ENCODE measurements at regions not wholly inside any gene's neighbourhood (a gene's known extent, or its start where the extent isn't known, plus 50 kb on each side); places are given as distances from the start of the nearest gene placed in this dataset.

GRCh38 chr16:5581908-5582307, 484.3 kb upstream of the EEF2KMT start:
- TF ChIP-seq EZH2 (IDR thresholded peaks at IDR 0.05) = no peak
- TF ChIP-seq MAX (IDR thresholded peaks at IDR 0.05) = no peak
- TF ChIP-seq EZH2phosphoT487 (IDR thresholded peaks at IDR 0.05; ENCODE audit: borderline replicate concordance) = no peak
- TF ChIP-seq, protein P1, sequence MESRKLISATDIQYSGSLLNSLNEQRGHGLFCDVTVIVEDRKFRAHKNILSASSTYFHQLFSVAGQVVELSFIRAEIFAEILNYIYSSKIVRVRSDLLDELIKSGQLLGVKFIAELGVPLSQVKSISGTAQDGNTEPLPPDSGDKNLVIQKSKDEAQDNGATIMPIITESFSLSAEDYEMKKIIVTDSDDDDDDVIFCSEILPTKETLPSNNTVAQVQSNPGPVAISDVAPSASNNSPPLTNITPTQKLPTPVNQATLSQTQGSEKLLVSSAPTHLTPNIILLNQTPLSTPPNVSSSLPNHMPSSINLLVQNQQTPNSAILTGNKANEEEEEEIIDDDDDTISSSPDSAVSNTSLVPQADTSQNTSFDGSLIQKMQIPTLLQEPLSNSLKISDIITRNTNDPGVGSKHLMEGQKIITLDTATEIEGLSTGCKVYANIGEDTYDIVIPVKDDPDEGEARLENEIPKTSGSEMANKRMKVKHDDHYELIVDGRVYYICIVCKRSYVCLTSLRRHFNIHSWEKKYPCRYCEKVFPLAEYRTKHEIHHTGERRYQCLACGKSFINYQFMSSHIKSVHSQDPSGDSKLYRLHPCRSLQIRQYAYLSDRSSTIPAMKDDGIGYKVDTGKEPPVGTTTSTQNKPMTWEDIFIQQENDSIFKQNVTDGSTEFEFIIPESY (IDR thresholded peaks at IDR 0.05; ENCODE audit: extremely low read depth, insufficient replicate concordance, low read length) = no peak
- no peak for TF ChIP-seq SP1 (IDR thresholded peaks at IDR 0.05; ENCODE audit: low read depth)
- TF ChIP-seq, protein P2, sequence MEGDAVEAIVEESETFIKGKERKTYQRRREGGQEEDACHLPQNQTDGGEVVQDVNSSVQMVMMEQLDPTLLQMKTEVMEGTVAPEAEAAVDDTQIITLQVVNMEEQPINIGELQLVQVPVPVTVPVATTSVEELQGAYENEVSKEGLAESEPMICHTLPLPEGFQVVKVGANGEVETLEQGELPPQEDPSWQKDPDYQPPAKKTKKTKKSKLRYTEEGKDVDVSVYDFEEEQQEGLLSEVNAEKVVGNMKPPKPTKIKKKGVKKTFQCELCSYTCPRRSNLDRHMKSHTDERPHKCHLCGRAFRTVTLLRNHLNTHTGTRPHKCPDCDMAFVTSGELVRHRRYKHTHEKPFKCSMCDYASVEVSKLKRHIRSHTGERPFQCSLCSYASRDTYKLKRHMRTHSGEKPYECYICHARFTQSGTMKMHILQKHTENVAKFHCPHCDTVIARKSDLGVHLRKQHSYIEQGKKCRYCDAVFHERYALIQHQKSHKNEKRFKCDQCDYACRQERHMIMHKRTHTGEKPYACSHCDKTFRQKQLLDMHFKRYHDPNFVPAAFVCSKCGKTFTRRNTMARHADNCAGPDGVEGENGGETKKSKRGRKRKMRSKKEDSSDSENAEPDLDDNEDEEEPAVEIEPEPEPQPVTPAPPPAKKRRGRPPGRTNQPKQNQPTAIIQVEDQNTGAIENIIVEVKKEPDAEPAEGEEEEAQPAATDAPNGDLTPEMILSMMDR (IDR thresholded peaks at IDR 0.05 in 2 of 3, conservative IDR thresholded peaks at IDR 0.05 in 1 of 3; ENCODE audit: borderline replicate concordance in 1 of 3, insufficient read depth in 1 of 3, low read depth in 2 of 3, low read length in 2 of 3) = no peak
- no peak for TF ChIP-seq ATF3 (IDR thresholded peaks at IDR 0.05)
